GM19397 (cell line): ENCODE measurements at regions not wholly inside any gene's neighbourhood (a gene's known extent, or its start where the extent isn't known, plus 50 kb on each side); places are given as distances from the start of the nearest gene placed in this dataset.

Source experiments
- ATAC-seq: cut with Tn5 transposase; IDR thresholded peaks from one replicate; pipeline ENCODE4 v1.9.1; 2021; ENCODE audit warnings: mild to moderate bottlenecking, moderate library complexity; ENCODE audit not compliant: unreplicated experiment

- ATAC-seq = no peak
Observed at GRCh38 chr12:9260931-9261330, 52.7 kb upstream of the PZP start.

DNA sequence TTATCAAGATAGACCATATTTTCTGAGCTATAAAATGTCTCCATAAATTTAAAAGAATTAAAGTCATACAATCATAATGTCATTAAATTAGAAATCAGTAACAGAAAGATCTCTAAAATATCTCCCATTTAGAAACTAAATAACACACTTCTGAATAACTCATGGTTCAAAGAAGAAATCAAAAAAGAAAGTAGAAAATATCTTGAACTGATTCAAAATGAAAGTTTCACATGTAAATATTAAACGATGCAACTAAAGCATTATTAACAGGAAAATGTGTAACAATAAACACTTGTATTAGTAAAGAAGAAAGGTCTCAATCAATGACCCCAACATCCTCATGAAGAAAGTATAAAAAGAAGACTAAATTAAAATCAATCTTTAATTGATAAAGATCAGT lies 50.5 kb upstream of the PZP start:
- no peak for ATAC-seq
